Choroid plexus epithelial cell (primary cell): ENCODE measurements at regions not wholly inside any gene's neighbourhood (a gene's known extent, or its start where the extent isn't known, plus 50 kb on each side); places are given as distances from the start of the nearest gene placed in this dataset.

Experiments
- DNase-seq: peaks from one replicate; pipeline ENCODE4 v3.0.0-alpha.2; 2010; ENCODE audit warnings: low read depth
- H3K4me3 ChIP-seq: 2 replicates; pipeline ENCODE4 v1.5.1; 2011; ENCODE audit warnings: low read depth, mild to moderate bottlenecking, control low read depth, low read length, moderate library complexity
- CTCF ChIP-seq: conservative IDR thresholded peaks from 2 replicates; pipeline ENCODE4 v1.5.1; 2011; ENCODE audit warnings: low read depth, mild to moderate bottlenecking, control low read depth, inconsistent platforms, low read length, moderate library complexity

GRCh38 chr9:81395676-81396054 lies 293.7 kb downstream of the TLE1 start:
- H3K4me3 ChIP-seq, result no peak overlapping the region
- no peak for TF ChIP-seq CTCF
- no peak for DNase-seq

GRCh38 chr9:81394881-81395675 lies 294.3 kb downstream of the TLE1 start:
- TF ChIP-seq CTCF, result no peak
- DNase-seq, result peak; percentile 20
- H3K4me3 ChIP-seq, result no peak overlapping the region

- DNase-seq, result peak; percentile 23
- TF ChIP-seq CTCF, result no peak
- H3K4me3 ChIP-seq, result no peak overlapping the region
These were observed 295.1 kb downstream of the TLE1 start for GRCh38 chr9:81393985-81394811.

- no peak for TF ChIP-seq CTCF
- H3K4me3 ChIP-seq, result no peak overlapping the region
- no peak for DNase-seq
These were observed 297.9 kb downstream of the TLE1 start for GRCh38 chr9:81391457-81391825.

GRCh38 chr9:81390792-81391456 lies 298.4 kb downstream of the TLE1 start:
- no peak for DNase-seq
- H3K4me3 ChIP-seq, result no peak overlapping the region
- TF ChIP-seq CTCF, result no peak

GRCh38 chr9:81389569-81389993 lies 299.8 kb downstream of the TLE1 start:
- peak; percentile 97 for DNase-seq
- no peak overlapping the region for H3K4me3 ChIP-seq
- TF ChIP-seq CTCF, result no peak
